M059J (cell line): ENCODE measurements at regions not wholly inside any gene's neighbourhood (a gene's known extent, or its start where the extent isn't known, plus 50 kb on each side); places are given as distances from the start of the nearest gene placed in this dataset.

Experiments
- DNase-seq: peaks from one replicate; pipeline ENCODE4 v3.0.0-alpha.2; 2012; ENCODE audit warnings: low read depth

- DNase-seq = no peak
Observed at GRCh38 chr2:78928502-78928901, 97.0 kb upstream of the REG3G start.

- no peak for DNase-seq
Observed at GRCh38 chr2:78940998-78941397, 84.5 kb upstream of the REG3G start.

- DNase-seq = no peak
Observed at GRCh38 chr2:78941751-78942150, 83.8 kb upstream of the REG3G start.

- DNase-seq = no peak
Observed at GRCh38 chr2:78963881-78964280, 61.6 kb upstream of the REG3G start.

DNA sequence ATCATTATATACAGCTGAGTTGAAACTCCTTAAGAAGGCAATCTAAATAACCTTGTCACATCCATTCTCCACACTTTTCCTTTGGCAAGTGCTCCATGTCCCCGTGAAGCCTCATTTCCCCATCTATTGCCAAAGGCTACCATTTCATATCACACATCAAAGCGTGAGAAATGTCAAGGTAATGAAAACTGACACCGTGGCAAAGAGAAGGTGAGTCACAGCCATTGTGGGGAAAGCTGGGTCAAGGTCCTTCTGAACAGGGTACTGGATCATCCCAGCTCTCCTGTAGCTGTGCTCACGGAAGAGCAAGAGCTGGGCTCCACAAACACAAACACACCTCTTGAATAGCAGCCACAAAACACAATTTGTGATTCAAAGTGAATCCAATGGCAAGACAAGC, 58.2 kb upstream of the REG3G start:
- DNase-seq = no peak

GRCh38 chr2:78973630-78974029, 51.9 kb upstream of the REG3G start:
- DNase-seq = no peak
